ENCODE measurements at regions not wholly inside any gene's neighbourhood (a gene's known extent, or its start where the extent isn't known, plus 50 kb on each side); places are given as distances from the start of the nearest gene placed in this dataset.

DNA sequence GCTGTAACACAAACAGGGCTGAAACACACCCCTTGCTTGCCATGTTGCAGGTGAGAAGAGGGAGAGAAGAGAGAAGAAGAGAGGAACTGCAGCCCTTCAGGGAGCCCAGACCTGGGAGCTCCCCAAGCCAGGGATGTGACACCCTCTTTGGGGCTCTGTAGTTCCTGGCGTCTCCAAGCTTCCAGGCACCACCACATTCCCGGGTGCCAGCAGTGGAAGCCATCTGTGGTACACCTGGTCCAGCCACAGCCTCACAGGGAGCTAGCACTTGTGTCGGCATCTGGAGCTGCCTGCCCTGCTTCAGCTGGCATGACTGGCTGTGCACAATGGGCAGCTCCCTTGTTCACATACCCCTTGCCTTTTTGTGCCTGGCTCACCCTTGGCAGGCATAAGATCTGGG is 182.1 kb downstream of the DEPDC1B start:
- TF ChIP-seq, protein P1, sequence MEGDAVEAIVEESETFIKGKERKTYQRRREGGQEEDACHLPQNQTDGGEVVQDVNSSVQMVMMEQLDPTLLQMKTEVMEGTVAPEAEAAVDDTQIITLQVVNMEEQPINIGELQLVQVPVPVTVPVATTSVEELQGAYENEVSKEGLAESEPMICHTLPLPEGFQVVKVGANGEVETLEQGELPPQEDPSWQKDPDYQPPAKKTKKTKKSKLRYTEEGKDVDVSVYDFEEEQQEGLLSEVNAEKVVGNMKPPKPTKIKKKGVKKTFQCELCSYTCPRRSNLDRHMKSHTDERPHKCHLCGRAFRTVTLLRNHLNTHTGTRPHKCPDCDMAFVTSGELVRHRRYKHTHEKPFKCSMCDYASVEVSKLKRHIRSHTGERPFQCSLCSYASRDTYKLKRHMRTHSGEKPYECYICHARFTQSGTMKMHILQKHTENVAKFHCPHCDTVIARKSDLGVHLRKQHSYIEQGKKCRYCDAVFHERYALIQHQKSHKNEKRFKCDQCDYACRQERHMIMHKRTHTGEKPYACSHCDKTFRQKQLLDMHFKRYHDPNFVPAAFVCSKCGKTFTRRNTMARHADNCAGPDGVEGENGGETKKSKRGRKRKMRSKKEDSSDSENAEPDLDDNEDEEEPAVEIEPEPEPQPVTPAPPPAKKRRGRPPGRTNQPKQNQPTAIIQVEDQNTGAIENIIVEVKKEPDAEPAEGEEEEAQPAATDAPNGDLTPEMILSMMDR (IDR thresholded peaks at IDR 0.05 in 8 of 11, conservative IDR thresholded peaks at IDR 0.05 in 3 of 11) = no peak
- TF ChIP-seq POLR2A (IDR thresholded peaks at IDR 0.05) (no peak), POLR2AphosphoS5 (IDR thresholded peaks at IDR 0.05) (no peak)

Measured in spleen (tissue), 7 donors.